Activated CD8-positive, alpha-beta T cell treated with anti-CD3 and anti-CD28 coated beads, Interleukin-2, amount 10 ng/mL, durations not matched to agents 7 days and 5 days (primary cell): ENCODE measurements at regions not wholly inside any gene's neighbourhood (a gene's known extent, or its start where the extent isn't known, plus 50 kb on each side); places are given as distances from the start of the nearest gene placed in this dataset.

Experiments
- ATAC-seq: fragments of 150-1000 bp; cut with Tn5 transposase; one replicate; pipeline ENCODE4 v1.10.0; 2021; ENCODE audit warnings: moderate library complexity
- CTCF ChIA-PET: fragments of 350-600 bp; sonication (Branson Sonifier 250); formaldehyde crosslinking; loops from one replicate; lab custom pipeline; 2021; ENCODE audit warnings: antibody characterized with exemption; lab: Charles Lee
- POLR2A ChIA-PET: fragments of 350-600 bp; sonication (Branson Sonifier 250); formaldehyde crosslinking; loops from one replicate; lab custom pipeline; 2021; ENCODE audit warnings: antibody characterized with exemption; lab: Charles Lee
- DNase-seq: peaks from one replicate; pipeline ENCODE4 v3.0.0-alpha.2; 2020
- H3K27ac Mint-ChIP-seq: one replicate; pipeline ENCODE4 v1.8.0; 2021; ENCODE audit warnings: mild to moderate bottlenecking, mixed read lengths
- H3K27me3 Mint-ChIP-seq: one replicate; pipeline ENCODE4 v1.8.0; 2021; ENCODE audit warnings: low read depth, mixed read lengths
- H3K36me3 Mint-ChIP-seq: one replicate; pipeline ENCODE4 v1.8.0; 2021; ENCODE audit warnings: low read depth, mixed read lengths
- H3K4me1 Mint-ChIP-seq: one replicate; pipeline ENCODE4 v1.8.0; 2021; ENCODE audit warnings: low read depth, mixed read lengths
- H3K4me3 Mint-ChIP-seq: one replicate; pipeline ENCODE4 v1.8.0; 2021; ENCODE audit warnings: mild to moderate bottlenecking, mixed read lengths
- H3K9me3 Mint-ChIP-seq: one replicate; pipeline ENCODE4 v1.8.0; 2022; ENCODE audit warnings: mixed read lengths; ENCODE audit not compliant: insufficient read depth

DNA sequence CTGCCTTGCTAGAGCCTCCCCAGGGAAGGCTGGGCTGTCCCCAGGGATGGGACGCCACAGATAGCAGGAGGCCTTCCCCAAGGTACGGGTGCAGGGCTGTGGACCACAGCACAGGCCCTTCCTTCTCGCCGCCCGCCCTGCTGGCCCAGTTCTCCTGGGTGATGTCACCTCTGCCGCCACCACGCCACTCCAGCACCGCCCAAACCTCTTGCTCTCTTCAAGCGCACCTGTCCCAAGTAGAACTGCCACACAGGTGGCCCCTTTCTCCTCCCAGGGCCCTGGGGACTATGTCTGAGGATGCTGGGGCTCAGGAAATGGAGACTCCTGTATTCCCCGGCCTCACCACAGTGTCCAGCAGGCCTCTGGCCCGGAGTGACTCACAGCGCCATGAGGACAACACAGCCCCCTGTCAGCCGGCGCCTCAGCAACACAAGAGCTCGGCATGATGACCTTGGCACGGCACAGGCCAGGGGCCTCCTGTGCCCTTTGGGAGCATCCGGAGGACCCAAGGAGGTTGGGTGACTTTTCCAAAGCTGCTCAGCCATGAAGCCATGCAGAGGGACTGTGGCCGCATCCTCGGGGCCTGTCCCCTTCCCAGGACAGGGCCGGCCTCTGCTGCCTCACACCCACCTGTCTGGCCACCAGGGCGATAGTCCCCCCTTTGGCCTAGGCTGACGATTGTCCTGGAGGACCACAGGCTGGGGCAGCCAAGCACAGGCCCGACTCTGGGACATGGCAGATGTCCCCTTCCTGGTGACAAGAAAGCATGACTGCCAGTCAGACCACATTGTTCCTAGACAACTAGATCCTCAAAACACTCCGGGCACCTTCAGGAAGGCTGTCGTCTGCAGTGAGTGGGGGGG is 1023.5 kb downstream of the BRD1 start:
- Mint-ChIP-seq H3K27me3 (no peaks in the 10 kb centered on the region), H3K27ac (no peak overlapping the region), H3K4me1 (no peaks in the 10 kb centered on the region), H3K4me3 (no peak overlapping the region), H3K36me3 (no peaks in the 10 kb centered on the region), H3K9me3 (no peaks in the 10 kb centered on the region)
- DNase-seq: no peak
- CTCF ChIA-PET: no interaction called here
- no peak for ATAC-seq
- POLR2A ChIA-PET: no interaction called here

DNA sequence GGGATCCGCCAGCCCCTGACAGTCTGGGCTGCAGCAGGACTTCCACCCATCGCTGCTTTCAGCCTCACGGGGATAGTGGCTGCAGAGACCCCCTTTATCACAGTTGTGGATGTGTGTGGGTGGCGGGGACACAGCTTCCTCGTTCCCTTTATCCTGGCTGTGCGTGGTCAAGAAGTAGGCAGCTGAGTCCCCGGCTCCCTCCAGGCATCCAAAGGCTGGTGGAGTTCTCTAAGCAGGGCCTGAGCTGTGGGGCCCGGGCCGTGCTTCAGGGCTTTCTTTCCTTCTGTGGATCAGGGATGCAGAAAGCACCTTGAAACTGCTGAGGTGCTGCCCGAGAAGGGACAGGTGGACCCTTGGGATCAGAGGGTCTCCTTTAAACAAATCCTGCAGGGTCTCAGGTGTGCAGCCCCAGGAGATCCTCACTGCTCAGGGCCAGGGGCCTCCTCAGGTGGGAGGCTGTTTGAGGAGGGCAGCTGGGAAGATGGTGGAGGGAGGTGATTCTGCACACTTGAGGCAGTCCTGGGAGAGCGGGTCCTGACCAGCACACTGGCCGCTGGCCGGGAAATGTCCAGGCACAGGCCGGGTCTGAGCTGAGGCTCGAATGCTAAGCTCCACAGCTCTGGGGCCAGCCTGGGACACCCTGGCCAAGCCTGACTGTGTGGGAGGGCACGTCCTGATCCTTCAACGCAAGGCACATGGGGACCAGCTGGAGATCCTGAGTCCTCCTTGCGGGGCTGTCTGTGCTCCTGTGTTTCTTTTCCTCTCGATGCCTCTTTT is 1024.3 kb downstream of the BRD1 start:
- no peaks in the 10 kb centered on the region for H3K9me3 Mint-ChIP-seq
- H3K4me3 Mint-ChIP-seq: no peak overlapping the region
- CTCF ChIA-PET: no interaction called here
- ATAC-seq: no peak
- H3K27me3 Mint-ChIP-seq: no peaks in the 10 kb centered on the region
- DNase-seq: no peak
- POLR2A ChIA-PET: no interaction called here
- H3K27ac Mint-ChIP-seq: no peak overlapping the region
- no peaks in the 10 kb centered on the region for H3K4me1 Mint-ChIP-seq
- H3K36me3 Mint-ChIP-seq: no peaks in the 10 kb centered on the region

DNA sequence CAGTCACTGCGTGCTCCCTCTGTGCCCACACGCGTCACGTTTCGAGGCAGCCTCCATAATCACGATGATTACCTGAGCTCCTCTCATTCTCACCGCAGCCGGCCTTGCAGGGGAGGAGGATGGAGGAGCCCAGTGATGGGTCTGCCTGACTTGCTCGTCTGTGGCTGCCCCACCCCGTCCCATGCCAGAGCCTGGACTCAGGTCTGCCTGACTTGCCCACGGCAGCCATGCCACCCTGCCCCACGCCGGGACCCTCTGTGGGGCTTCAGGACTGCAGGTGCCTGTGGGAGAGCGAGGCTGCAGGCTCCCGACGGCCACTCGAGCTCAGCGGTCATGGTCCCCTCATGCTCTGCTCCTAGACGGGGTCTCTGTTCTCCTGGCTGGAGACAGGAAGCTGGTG is 1025.1 kb downstream of the BRD1 start:
- H3K27me3 Mint-ChIP-seq: no peaks in the 10 kb centered on the region
- no peak overlapping the region for H3K4me3 Mint-ChIP-seq
- no peak for DNase-seq
- no peak for ATAC-seq
- H3K36me3 Mint-ChIP-seq: no peaks in the 10 kb centered on the region
- ChIA-PET CTCF (no interaction called here), POLR2A (no interaction called here)
- no peaks in the 10 kb centered on the region for H3K9me3 Mint-ChIP-seq
- H3K4me1 Mint-ChIP-seq: no peaks in the 10 kb centered on the region
- no peak overlapping the region for H3K27ac Mint-ChIP-seq

DNA sequence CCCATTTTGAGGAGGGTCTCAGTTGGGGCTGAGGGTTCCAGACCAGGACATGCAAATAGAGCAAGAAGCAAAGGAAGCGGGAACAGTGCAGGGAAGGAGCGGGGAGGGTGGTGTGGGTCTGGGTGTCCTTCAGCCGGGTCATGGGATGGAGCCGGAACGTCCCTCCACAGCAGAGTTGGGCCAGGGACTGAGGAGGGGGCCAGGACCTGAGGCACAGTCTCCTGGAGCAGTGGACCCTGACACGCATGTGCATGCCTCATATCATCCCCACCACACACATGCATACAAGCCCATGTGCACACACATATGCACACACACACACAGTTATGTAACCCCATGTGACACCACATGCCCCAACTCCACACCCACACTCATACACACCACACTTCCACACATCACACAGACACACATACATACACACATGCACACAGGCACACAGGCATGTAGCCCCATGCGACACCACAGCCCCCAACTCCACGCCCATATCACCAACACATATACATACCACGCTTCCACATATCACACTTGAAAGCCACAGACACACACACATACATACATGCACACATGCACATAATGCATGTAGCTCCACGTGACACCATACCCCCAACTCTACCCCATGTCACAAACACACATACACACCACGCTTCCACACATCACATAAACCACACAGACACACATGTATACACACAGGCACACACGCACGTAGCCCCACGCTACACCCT is 1026.6 kb downstream of the BRD1 start:
- ChIA-PET CTCF (no interaction called here), POLR2A (no interaction called here)
- Mint-ChIP-seq H3K4me3 (no peak overlapping the region), H3K27ac (no peak overlapping the region), H3K9me3 (no peaks in the 10 kb centered on the region), H3K36me3 (no peaks in the 10 kb centered on the region), H3K4me1 (no peaks in the 10 kb centered on the region), H3K27me3 (no peaks in the 10 kb centered on the region)
- no peak for DNase-seq
- ATAC-seq: no peak

DNA sequence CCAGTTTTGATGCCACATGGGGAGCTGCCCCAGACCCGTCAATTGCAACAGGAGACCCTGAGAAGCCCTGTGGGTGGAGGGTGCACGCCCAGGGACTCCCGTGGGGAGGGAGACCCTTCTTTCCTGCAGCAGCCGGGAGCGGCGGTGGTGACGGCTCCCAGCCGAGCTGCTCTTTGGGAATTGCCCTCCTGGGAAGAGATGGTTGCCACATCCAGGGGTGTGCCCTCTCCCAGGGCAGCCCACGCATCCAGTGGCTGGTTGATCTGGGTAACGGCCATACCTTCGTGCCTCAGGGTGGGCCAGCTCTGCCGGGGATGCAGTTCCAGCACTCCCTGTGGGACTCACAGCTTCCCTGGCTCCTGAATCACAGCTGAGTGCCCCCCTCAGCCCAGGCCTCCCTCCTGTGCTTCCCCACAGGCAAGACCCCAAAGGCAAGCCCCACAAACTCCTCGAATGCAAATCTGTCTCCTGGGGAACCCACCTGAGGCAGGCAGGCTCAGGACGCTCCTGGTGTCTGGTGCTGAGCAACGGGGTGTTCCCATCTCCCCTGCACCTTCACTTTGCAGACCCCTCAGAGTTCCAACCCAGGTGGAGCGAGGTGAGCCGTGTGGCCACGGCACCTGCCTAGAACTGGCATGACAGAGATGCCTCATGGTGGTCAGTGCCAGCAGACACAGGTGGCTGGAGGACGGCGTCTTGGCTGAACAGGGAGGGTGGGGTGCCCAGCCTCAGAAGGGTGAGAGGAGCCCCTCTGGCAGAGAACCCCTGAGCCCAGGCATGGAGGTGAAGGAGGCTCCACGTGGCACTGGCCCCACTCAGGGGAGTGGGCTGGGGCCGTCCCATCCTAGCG is 1027.4 kb downstream of the BRD1 start:
- ATAC-seq (no peak), DNase-seq (no peak)
- no peaks in the 10 kb centered on the region for H3K27me3 Mint-ChIP-seq
- no peaks in the 10 kb centered on the region for H3K4me1 Mint-ChIP-seq
- H3K4me3 Mint-ChIP-seq: no peak overlapping the region
- ChIA-PET POLR2A (no interaction called here), CTCF (no interaction called here)
- no peak overlapping the region for H3K27ac Mint-ChIP-seq
- H3K9me3 Mint-ChIP-seq: no peaks in the 10 kb centered on the region
- no peaks in the 10 kb centered on the region for H3K36me3 Mint-ChIP-seq

DNA sequence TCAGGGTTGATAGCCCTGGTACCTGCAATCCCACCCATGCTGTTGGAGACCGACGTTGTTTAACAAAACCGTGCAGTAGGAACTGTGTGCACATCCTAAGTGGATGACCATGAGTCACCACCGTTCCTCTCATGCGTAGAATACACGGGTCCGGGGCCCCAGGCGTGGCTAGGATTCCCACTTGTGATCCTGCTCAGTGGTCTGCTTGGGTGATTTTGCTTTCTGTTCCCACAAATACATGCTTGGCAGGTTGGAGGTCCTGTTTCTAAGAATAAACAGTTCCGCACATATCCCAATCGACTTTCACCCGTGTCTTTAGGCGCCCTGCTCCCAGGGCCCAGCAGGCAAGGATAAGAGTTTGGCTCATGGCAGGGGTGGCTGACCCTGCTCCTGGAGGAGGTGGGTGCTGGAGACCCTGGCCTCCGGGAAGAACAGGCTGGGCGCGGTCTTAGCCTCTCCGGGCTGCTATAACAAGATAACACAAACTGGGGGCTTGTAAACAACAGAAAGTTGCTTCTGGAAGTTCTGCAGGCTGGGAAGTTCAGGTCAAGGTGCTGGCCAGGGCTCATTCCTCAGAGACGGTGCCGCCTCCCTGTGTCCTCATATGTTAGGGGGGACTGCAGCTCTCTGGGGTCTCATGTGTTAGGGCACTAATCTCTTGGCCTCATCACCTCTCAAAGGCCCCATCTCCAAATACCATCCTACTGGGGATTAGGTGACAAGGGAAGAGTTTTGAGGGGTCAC is 1028.3 kb downstream of the BRD1 start:
- no peak overlapping the region for H3K4me3 Mint-ChIP-seq
- CTCF ChIA-PET: no interaction called here
- H3K27ac Mint-ChIP-seq: no peak overlapping the region
- ATAC-seq: no peak
- H3K4me1 Mint-ChIP-seq: no peaks in the 10 kb centered on the region
- DNase-seq: no peak
- H3K27me3 Mint-ChIP-seq: no peaks in the 10 kb centered on the region
- POLR2A ChIA-PET: no interaction called here
- H3K36me3 Mint-ChIP-seq: no peaks in the 10 kb centered on the region
- H3K9me3 Mint-ChIP-seq: no peaks in the 10 kb centered on the region

DNA sequence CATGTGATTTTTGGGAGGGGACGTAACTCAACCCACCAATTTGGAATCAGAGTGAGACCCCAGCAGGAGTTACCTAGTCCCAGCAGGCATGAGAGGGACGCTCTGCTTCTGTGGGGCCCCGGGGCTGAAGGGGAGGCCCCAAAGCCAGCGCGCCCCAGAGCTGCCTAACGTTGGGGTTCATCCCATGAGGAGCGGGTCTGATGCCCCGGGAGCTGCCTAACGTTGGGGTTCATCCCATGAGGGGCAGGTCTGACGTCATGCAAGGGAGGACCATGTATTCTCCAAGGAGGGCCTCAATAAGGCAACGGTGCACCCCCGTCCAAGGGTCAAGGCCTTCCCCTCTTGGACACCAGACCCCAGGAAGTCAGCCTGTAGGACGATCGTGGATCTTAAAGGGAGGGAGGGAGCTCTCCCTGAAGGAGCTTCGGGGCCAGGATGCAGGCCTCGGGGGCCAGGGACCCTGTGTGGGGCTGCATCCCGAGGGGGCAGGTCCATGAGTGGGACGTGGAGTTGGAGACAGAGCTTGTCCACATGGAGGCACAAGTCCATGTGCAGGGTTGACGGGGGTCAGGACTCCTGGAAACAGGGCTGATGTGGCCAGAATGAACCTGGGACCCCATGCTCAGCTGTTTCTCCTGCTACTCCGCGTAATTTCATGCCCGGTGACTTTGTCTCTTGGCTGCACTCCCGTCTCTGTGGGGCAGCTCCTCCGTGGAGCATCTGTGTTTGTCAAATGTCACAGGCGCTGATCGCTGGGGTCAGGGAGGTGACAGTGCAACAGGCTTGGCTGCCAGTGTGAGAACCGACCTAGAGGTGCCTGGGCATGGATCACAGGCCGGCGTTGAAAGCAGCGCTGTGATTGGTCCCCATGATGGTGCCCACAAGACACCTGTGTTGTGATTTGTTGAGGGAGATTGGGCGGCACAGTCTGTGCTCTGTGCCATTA is 1029.1 kb downstream of the BRD1 start:
- Mint-ChIP-seq H3K4me1 (no peaks in the 10 kb centered on the region), H3K4me3 (no peak overlapping the region), H3K27me3 (no peaks in the 10 kb centered on the region), H3K36me3 (no peaks in the 10 kb centered on the region), H3K27ac (no peak overlapping the region), H3K9me3 (no peaks in the 10 kb centered on the region)
- no peak for ATAC-seq
- DNase-seq: no peak
- ChIA-PET POLR2A (no interaction called here), CTCF (no interaction called here)

DNA sequence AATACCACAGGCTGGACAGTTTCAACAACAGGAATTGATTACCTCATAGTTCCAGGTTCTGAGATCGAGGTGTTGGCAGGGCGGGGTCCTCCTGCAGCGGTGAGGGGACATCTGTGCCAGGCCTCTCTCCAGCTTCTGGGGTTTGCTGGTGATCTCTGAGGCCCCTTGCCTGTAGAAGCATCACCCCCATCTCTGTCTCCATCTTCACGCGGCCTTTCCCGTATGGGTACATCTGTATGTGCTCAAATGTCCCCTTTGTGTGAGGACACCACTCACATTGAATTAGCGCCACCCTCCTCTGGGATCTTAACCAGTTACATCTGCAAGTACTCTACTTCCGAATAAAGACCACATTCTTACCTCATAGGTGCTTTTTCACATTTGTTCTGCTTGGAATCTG is 1029.9 kb downstream of the BRD1 start:
- no peak for DNase-seq
- Mint-ChIP-seq H3K4me3 (no peak overlapping the region), H3K27ac (no peak overlapping the region), H3K27me3 (no peaks in the 10 kb centered on the region), H3K4me1 (no peaks in the 10 kb centered on the region), H3K9me3 (no peaks in the 10 kb centered on the region), H3K36me3 (no peaks in the 10 kb centered on the region)
- CTCF ChIA-PET: no interaction called here
- ATAC-seq: no peak
- POLR2A ChIA-PET: no interaction called here

DNA sequence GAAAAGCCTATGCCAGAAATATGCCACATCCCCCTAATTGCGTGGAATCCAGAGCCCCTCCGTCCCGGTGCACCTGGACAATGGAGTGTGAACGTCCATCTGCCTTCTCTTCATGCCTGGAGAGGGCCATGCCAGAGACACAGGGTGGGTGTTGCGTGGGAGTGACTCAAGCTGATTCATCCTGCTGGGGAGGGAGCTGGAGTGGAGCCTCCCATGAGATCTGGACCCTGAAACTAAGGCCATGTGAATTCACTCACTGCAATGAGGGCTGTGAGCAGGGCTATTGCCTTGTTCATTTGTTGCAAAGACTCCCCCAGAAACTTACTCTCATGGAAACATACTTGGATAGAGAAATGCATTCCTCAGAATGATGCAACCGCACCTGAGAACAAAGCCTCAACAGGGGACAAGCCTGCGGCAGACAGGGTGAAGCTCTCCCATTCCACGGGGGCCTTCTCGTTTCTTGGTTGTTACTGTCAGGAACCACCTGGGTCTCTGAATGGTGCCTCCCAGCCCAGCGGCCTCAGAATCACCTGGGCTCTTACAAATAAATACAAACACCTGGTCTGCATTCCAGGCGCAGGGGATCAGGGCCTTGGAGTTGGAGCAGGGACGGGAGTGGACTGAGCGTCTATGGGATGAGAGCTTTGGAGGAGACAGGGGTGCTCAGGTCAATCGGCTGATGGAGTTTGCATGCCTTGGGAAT is 1031.2 kb downstream of the BRD1 start:
- Mint-ChIP-seq H3K4me3 (no peak overlapping the region), H3K27ac (no peak overlapping the region), H3K4me1 (no peaks in the 10 kb centered on the region), H3K27me3 (no peaks in the 10 kb centered on the region), H3K36me3 (no peaks in the 10 kb centered on the region), H3K9me3 (no peaks in the 10 kb centered on the region)
- ATAC-seq (no peak), DNase-seq (no peak)
- ChIA-PET CTCF (no interaction called here), POLR2A (no interaction called here)

DNA sequence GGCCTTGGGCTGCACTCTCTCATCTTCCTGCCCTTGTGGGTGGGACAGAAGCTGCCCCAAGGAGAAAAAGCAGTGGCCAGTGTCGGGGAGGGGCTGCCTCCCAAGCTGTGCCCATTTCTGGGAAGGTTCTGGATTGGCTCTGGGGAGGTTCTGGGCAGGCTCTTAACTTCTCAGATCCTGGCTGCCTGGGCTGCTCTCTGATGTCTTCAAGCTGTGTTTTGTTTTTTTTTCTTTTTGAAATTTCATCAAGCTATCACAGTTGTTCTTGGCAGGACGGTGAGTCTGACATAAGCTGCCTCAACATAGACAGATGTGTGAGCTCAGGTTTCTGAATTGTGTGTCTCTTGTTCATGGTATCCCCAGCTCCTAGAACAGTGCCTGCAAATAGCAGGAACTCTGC is 1032.0 kb downstream of the BRD1 start:
- no peaks in the 10 kb centered on the region for H3K36me3 Mint-ChIP-seq
- no peak for DNase-seq
- POLR2A ChIA-PET: no interaction called here
- no peaks in the 10 kb centered on the region for H3K27me3 Mint-ChIP-seq
- CTCF ChIA-PET: no interaction called here
- H3K27ac Mint-ChIP-seq: no peak overlapping the region
- no peaks in the 10 kb centered on the region for H3K4me1 Mint-ChIP-seq
- no peak overlapping the region for H3K4me3 Mint-ChIP-seq
- no peak for ATAC-seq
- no peaks in the 10 kb centered on the region for H3K9me3 Mint-ChIP-seq
